GM12878 (cell line): ENCODE measurements at regions not wholly inside any gene's neighbourhood (a gene's known extent, or its start where the extent isn't known, plus 50 kb on each side); places are given as distances from the start of the nearest gene placed in this dataset.

Experiments
- ATAC-seq: fragments of 200-7000 bp; cut with Tn5 transposase; 3 replicates; pipeline ENCODE4 v1.9.1; 2020; ENCODE audit warnings: mild to moderate bottlenecking, moderate library complexity
- BruUV-seq: library from RNA; stranded (reverse); fragments of 400-500 nt; replicated peaks from 2 replicates; lab custom pipeline; 2021; lab: Mats Ljungman, UMichigan
- CTCF ChIA-PET: fragments of 300-600 bp; sonication (Branson Sonifier 250); formaldehyde crosslinking; extraction: SDS; loops from one replicate; lab custom pipeline; 2021; ENCODE audit warnings: inconsistent platforms; lab: Yijun Ruan, JAX
- POLR2A ChIA-PET: fragments of 350-600 bp; formaldehyde crosslinking; extraction: SDS; loops from one replicate; lab custom pipeline; 2021; ENCODE audit warnings: inconsistent platforms; lab: Charles Lee
- RAD21 ChIA-PET: fragments of 300-600 bp; sonication (Branson Sonifier 250); formaldehyde crosslinking; loops from one replicate; lab custom pipeline; 2023; ENCODE audit warnings: antibody characterized with exemption; ENCODE audit not compliant: unreplicated experiment; lab: Charles Lee
- SMC1A ChIA-PET: fragments of 300-600 bp; sonication (Branson Sonifier 250); formaldehyde crosslinking; loops from one replicate; lab custom pipeline; 2023; ENCODE audit not compliant: unreplicated experiment, uncharacterized antibody; lab: Charles Lee
- DNase-seq: peaks from one replicate; pipeline ENCODE4 v3.0.0-alpha.2; 2011; ENCODE audit warnings: low read depth, low spot score
- FAIRE-seq: peaks from 3 replicates; lab custom pipeline; 2011; peaks lifted over from hg19 to GRCh38; lab: Jason Lieb, UNC
- H2AFZ ChIP-seq: 2 replicates; pipeline ENCODE4 v1.6.0; 2011; ENCODE audit warnings: low read depth, low read length, control low read depth; ENCODE audit not compliant: control insufficient read depth
- H3K27ac ChIP-seq: 2 replicates; pipeline ENCODE4 v1.5.1; 2011; ENCODE audit warnings: control low read depth; ENCODE audit not compliant: control insufficient read depth, insufficient read depth
- H3K27me3 ChIP-seq, 2 experiments: replicated peaks in 1 of 2; 2 replicates each; pipeline versions ENCODE4 v1.6.0 to v1.6.1; 2011; ENCODE audit warnings: low read length in 1 of 2; ENCODE audit not compliant: control insufficient read depth in 2 of 2, insufficient read depth in 2 of 2
- H3K36me3 ChIP-seq, 2 experiments: 2 replicates each; pipeline ENCODE4 v1.5.1; 2011; ENCODE audit warnings: low read length in 1 of 2; ENCODE audit not compliant: control insufficient read depth in 2 of 2, insufficient read depth in 2 of 2
- H3K4me1 ChIP-seq: 2 replicates; pipeline ENCODE4 v1.6.1; 2011; ENCODE audit warnings: mild to moderate bottlenecking, low read length, moderate library complexity, mixed read lengths; ENCODE audit not compliant: control insufficient read depth, insufficient read depth
- H3K4me2 ChIP-seq: 2 replicates; pipeline ENCODE4 v1.6.0; 2011; ENCODE audit warnings: control low read depth; ENCODE audit not compliant: control insufficient read depth, insufficient read depth
- H3K4me3 ChIP-seq: fragments of 200-600 bp; sonication (generic); 2 replicates; pipeline ENCODE4 v1.5.1; 2016
- H3K79me2 ChIP-seq: 2 replicates; pipeline ENCODE4 v1.6.0; 2011; ENCODE audit warnings: low read length; ENCODE audit not compliant: control insufficient read depth, insufficient read depth
- H3K9ac ChIP-seq: 2 replicates; pipeline ENCODE4 v1.8.0; 2011; ENCODE audit warnings: low read length, control low read depth, mixed read lengths; ENCODE audit not compliant: control insufficient read depth, insufficient read depth
- H3K9me3 ChIP-seq: replicated peaks from 3 replicates; pipeline ENCODE4 v1.5.1; 2011; ENCODE audit warnings: mild to moderate bottlenecking, low read length; ENCODE audit not compliant: control insufficient read depth, insufficient read depth
- H4K20me1 ChIP-seq: 2 replicates; pipeline ENCODE4 v1.6.0; 2011; ENCODE audit not compliant: control insufficient read depth, insufficient read depth
- BCLAF1 ChIP-seq: fragments of 450-650 bp; IDR thresholded peaks from 2 replicates; pipeline ENCODE4 v1.6.1; 2017; ENCODE audit warnings: antibody characterized with exemption, mild to moderate bottlenecking, moderate library complexity
- EGR1 ChIP-seq, 2 experiments: IDR thresholded peaks; 1 replicate in 1 of 2; 2 replicates in 1 of 2; pipeline ENCODE4 v1.6.1; 2011 to 2012; ENCODE audit warnings: low read depth in 2 of 2, low read length in 2 of 2, borderline replicate concordance in 1 of 2, mild to moderate bottlenecking in 1 of 2, moderate library complexity in 1 of 2
- ETV6 ChIP-seq, 2 experiments: fragments of 450-650 bp in 1 of 2; IDR thresholded peaks in 1 of 2; conservative IDR thresholded peaks in 1 of 2; 2 replicates each; pipeline ENCODE4 v1.6.1; 2014; ENCODE audit warnings: antibody characterized with exemption in 1 of 2, borderline replicate concordance in 1 of 2, low read depth in 1 of 2, mild to moderate bottlenecking in 1 of 2, moderate library complexity in 1 of 2
- POLR2A ChIP-seq: IDR thresholded peaks from 2 replicates; pipeline ENCODE4 v1.6.1; 2011; ENCODE audit warnings: low read depth, mild to moderate bottlenecking, low read length
- TCF7 ChIP-seq: IDR thresholded peaks from 2 replicates; pipeline ENCODE4 v1.6.1; 2014; ENCODE audit warnings: antibody characterized with exemption, borderline replicate concordance
- WGBS: methylation state at CpG from one replicate; pipeline ENCODE4 v1.1.6; 2016; ENCODE audit warnings: low lambda C conversion rate; ENCODE audit not compliant: insufficient replicate concordance, insufficient coverage; ENCODE audit errors: missing lambda C conversion rate; 5-methylcytosine and 5-hydroxymethylcytosine counted together
- in situ Hi-C: fragments of 300-500 bp; cut with MboI; formaldehyde crosslinking; loops from 9 replicates; pipeline ENCODE4 v1.14.3; 2018; ENCODE audit warnings: mixed read lengths
- intact Hi-C: fragments of 100-400 bp; cut with micrococcal nuclease; formaldehyde crosslinking; loops from one replicate; pipeline ENCODE4 v1.14.2; 2022; ENCODE audit not compliant: unreplicated experiment

DNA sequence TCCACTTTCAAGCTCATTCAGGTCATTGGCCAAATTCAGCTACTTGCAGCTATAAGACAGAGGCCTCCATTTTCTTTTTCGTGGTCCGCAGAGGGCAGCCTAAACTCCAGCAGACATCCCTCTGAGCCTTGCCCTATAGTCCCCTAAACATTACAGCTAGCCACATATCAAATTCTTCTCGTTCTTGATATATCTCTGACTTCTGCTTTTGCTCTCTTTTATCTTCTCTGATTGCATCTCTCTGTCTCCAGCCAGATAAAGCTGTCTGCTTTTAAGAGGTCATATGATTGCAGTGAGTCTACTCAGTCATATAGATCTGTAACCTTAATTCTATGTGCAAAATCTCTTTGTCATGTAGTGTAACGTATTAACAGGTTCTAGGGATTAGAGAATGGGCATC is 358.4 kb upstream of the RGS17 start (continued):
- TF ChIP-seq ETV6 (conservative IDR thresholded peaks at IDR 0.05 in 1 of 2, IDR thresholded peaks at IDR 0.05 in 1 of 2; ENCODE audit: borderline replicate concordance in 1 of 2, low read depth in 1 of 2) (no peak), BCLAF1 (no peak)

DNA sequence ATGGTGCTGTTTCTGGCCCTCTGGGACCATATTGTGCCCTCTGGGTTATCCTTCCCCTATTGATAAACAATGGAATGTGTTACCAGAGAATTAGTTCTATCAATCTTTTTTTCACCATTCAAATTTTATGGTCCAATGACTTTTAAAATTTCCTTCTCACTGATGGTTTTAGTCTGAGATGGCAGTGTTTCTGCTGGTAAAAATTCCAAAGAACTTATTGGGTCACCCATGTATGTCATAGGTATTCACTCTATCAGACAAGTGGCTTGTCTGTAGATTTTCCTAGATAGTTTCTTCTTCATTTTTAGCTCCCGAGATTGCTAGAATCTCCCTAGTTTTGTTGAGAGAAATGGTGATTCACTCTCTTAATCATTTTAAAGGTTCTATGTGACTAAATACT is 357.2 kb upstream of the RGS17 start:
- Histone ChIP-seq H3K27ac (no peak overlapping the region), H3K4me2 (no peak overlapping the region), H3K27me3 (no peaks in the 10 kb centered on the region), H3K9me3 (no peaks in the 10 kb centered on the region), H3K4me3 (no peak overlapping the region), H4K20me1 (no peaks in the 10 kb centered on the region), H3K79me2 (no peaks in the 10 kb centered on the region), H3K36me3 (no peaks in the 10 kb centered on the region), H3K9ac (no peak overlapping the region), H2AFZ (no peak overlapping the region), H3K4me1 (no peaks in the 10 kb centered on the region)
- 0% methylated on average over 1 of the region's 1 CpG for WGBS
- CTCF ChIA-PET = no interaction called here
- no TSS peak for BruUV-seq
- DNase-seq (no peak), ATAC-seq (no peak), FAIRE-seq (no peak)
- RAD21 ChIA-PET = no interaction called here
- in situ Hi-C loops = no loop called here
- POLR2A ChIA-PET = no interaction called here
- TF ChIP-seq POLR2A (no peak), TCF7 (no peak), EGR1 (IDR thresholded peaks at IDR 0.05; ENCODE audit: borderline replicate concordance in 1 of 2, low read depth in 2 of 2, low read length in 2 of 2) (no peak)
- SMC1A ChIA-PET = interaction anchor here (1.6 kb wide), 1 partner anchor 8 kb away, joined by 3 read pairs; no protein-coding TSS in a partner anchor
- intact Hi-C loops = no loop called here
